Ovary (tissue), 7 donors: ENCODE measurements at regions not wholly inside any gene's neighbourhood (a gene's known extent, or its start where the extent isn't known, plus 50 kb on each side); places are given as distances from the start of the nearest gene placed in this dataset.

Experiments used
- DNase-seq, 5 donors: peaks; one replicate each; pipeline ENCODE4 v3.0.0-alpha.2; 2019 to 2020
- H3K27ac ChIP-seq, 2 donors: fragments of 200-600 bp; one replicate each; pipeline versions ENCODE4 v1.5.1 to v1.8.0; 2019 to 2022
- H3K27me3 ChIP-seq: fragments of 200-600 bp; one replicate; pipeline ENCODE4 v1.8.0; 2022
- H3K36me3 ChIP-seq: fragments of 200-600 bp; sonication (generic); one replicate; pipeline ENCODE4 v1.5.1; 2019
- H3K4me1 ChIP-seq: one replicate; pipeline ENCODE4 v1.8.1; 2013; ENCODE audit warnings: mild to moderate bottlenecking, moderate library complexity; ENCODE audit not compliant: insufficient read depth
- H3K4me3 ChIP-seq: fragments of 200-600 bp; sonication (generic); one replicate; pipeline ENCODE4 v1.5.1; 2017
- H3K9me3 ChIP-seq, 2 donors: fragments of 200-600 bp in 1 of 2; sonication (generic) in 1 of 2; one replicate each; pipeline versions ENCODE4 v1.5.1 to v1.8.1; 2013 to 2019; ENCODE audit warnings: mild to moderate bottlenecking in 1 of 2, moderate library complexity in 1 of 2
- CTCF ChIP-seq, 3 donors: fragments of 450-650 bp in 2 of 3; fragments of 200-600 bp in 1 of 3; IDR thresholded peaks; one replicate each; pipeline versions ENCODE4 v1.5.1 to v1.8.0; 2016 to 2022; ENCODE audit warnings: antibody characterized with exemption in 3 of 3, mild to moderate bottlenecking in 1 of 3
- EP300 ChIP-seq: sonication (generic); formaldehyde crosslinking; IDR thresholded peaks from one replicate; pipeline ENCODE4 v1.6.1; 2017; ENCODE audit warnings: antibody characterized with exemption
- POLR2A ChIP-seq: fragments of 450-650 bp; IDR thresholded peaks from one replicate; pipeline ENCODE4 v1.6.1; 2017; ENCODE audit warnings: antibody characterized with exemption, mild to moderate bottlenecking, moderate library complexity
- WGBS, 3 donors: extraction: QIAGEN DNeasy Blood & Tissue Kit in 1 of 3; methylation state at CpG; one replicate each; pipeline versions ENCODE4 v1.1.5 to v1.1.7; 2013 to 2017; 5-methylcytosine and 5-hydroxymethylcytosine counted together
- intact Hi-C, 4 donors: fragments of 100-400 bp; cut with DNase I; formaldehyde crosslinking; loops; one replicate each; pipeline versions ENCODE4 v1.11.0 to v1.15.1; 2022 to 2023
- donor health status: DM: no; HTN: no; CAD: no; lungs with moderate emphysema.
- donor health status: DM: no; HTN: no; CAD: no.
- donor health status: Bipolar disorder and iron deficiency.
- donor health status: DM: no; HTN: no; CAD: no.
- donor health status: DM: yes; HTN: yes; CAD: no.

DNA sequence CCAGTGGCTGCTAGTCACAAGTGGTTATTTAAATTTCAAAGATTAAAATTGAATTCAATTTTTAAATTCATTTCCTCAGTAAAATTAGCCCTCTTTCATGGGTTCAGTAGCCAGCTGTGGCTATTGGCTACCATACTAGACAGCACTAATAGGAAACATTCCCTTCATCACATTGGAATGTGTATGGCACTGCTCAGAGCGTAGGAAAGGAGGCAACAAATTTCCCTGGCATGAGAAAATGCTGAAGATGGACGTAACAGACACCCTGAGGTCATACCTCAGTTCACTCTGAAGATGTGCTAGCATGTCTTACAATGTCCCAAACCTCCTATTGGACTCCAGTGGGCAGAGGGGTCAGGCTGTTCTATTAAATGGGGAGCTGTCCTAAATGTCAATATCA, 96.4 kb downstream of the C1QL2 start:
- H3K36me3 ChIP-seq = no peaks in the 10 kb centered on the region
- WGBS, 3 donors = 35 to 46% (median 41%) methylated on average over 2 of the region's 2 CpGs
- no peak overlapping the region for H3K27ac ChIP-seq
- H3K4me3 ChIP-seq = no peak overlapping the region
- intact Hi-C loops = no loop called here
- H3K9me3 ChIP-seq = no peaks in the 10 kb centered on the region
- no peaks in the 10 kb centered on the region for H3K27me3 ChIP-seq
- no peak for DNase-seq
- TF ChIP-seq POLR2A (no peak), EP300 (no peak), CTCF (IDR thresholded peaks at IDR 0.05) (no peak)
- H3K4me1 ChIP-seq = no peaks in the 10 kb centered on the region

DNA sequence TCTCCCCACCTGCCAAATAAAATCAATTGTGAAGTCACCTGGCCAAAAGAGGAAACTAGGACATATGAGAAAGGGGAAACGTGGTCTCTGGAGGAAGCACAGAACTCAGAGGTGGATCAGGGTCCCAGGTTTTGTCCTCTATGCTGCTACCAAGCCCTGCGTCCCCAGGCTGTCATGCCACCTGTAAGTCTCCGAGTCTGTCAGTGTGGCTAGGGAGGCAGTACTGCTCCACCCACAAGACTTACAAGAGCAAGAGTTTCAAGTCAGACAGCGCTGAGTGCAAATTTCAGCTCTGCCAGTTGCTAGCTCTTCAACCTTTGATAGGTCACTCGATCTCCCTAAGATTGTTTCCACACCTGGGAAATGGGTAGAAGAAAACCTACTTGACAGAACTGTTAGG, 98.6 kb downstream of the C1QL2 start:
- H3K9me3 ChIP-seq = no peaks in the 10 kb centered on the region
- intact Hi-C loops = no loop called here
- no peaks in the 10 kb centered on the region for H3K27me3 ChIP-seq
- TF ChIP-seq EP300 = no peak
- no peak for TF ChIP-seq POLR2A
- no peak for TF ChIP-seq CTCF (IDR thresholded peaks at IDR 0.05)
- H3K4me1 ChIP-seq = no peaks in the 10 kb centered on the region
- H3K36me3 ChIP-seq = no peaks in the 10 kb centered on the region
- no peak overlapping the region for H3K4me3 ChIP-seq
- no peak overlapping the region for H3K27ac ChIP-seq
- DNase-seq = no peak
- 73 to 84% (median 80%) methylated on average over 5 of the region's 5 CpGs for WGBS, 3 donors

- Histone ChIP-seq H3K9me3 (no peaks in the 10 kb centered on the region), H3K27me3 (no peaks in the 10 kb centered on the region), H3K36me3 (no peaks in the 10 kb centered on the region), H3K27ac (no peak overlapping the region), H3K4me1 (no peaks in the 10 kb centered on the region), H3K4me3 (no peak overlapping the region)
- no peak for DNase-seq
- WGBS, 3 donors = 34 to 42% (median 40%) methylated on average over 6 of the region's 6 CpGs
- TF ChIP-seq CTCF (IDR thresholded peaks at IDR 0.05) (no peak), EP300 (no peak), POLR2A (no peak)
- intact Hi-C loops = no loop called here
Observed at GRCh38 chr2:119059287-119059686, 99.3 kb downstream of the C1QL2 start.

DNA sequence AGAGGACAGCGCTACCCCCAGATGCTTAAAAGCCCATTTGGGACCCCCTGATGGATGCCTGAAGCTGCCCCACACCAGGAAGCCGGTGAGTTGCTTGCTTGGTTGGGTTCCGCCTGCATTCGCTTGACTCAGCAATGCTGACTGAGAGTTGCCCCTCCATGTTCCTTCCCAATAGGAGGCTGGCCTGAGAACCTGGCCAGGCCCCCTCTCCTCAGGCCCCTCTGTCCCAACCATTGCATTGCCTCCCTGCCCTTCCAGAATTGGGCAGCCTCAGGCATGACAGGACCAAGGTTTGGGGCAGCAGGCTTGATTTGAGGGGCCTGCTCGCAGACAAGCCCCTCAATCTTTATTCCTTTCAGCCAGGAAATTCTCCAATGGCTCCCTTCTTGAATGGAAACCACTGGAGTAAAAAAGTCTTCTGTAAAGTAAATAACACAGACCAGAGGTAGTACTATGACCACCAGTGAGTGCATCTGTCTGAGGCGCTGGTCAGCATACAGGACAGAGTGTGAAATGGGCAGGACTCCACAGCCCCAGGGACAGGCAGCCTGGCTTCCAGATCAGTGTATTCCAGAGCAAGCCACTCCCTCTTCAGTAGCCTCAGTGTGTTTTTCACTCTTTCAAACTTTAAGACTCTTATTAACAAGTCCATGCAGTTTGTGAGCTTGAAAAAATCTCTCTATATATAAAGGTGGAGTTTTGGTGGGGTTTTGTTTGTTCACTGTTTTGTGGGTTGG, 104.7 kb downstream of the C1QL2 start:
- no peaks in the 10 kb centered on the region for H3K36me3 ChIP-seq
- no peak overlapping the region for H3K4me3 ChIP-seq
- intact Hi-C loops = no loop called here
- WGBS, 3 donors = 86 to 97% (median 90%) methylated on average over 6 of the region's 6 CpGs
- H3K27ac ChIP-seq = no peak overlapping the region
- no peaks in the 10 kb centered on the region for H3K4me1 ChIP-seq
- TF ChIP-seq CTCF (IDR thresholded peaks at IDR 0.05) = no peak
- TF ChIP-seq POLR2A = no peak
- no peak for TF ChIP-seq EP300
- DNase-seq = no peak
- H3K27me3 ChIP-seq = no peaks in the 10 kb centered on the region
- no peaks in the 10 kb centered on the region for H3K9me3 ChIP-seq
